Iris pigment epithelial cell (primary cell): ENCODE measurements at regions not wholly inside any gene's neighbourhood (a gene's known extent, or its start where the extent isn't known, plus 50 kb on each side); places are given as distances from the start of the nearest gene placed in this dataset.
"Not testable (repeated sequence)": the region's sequence is repeated elsewhere in the genome, so short reads cannot be mapped to it uniquely, and the experiment has no call there.

Experiments used
- DNase-seq: peaks from one replicate; pipeline ENCODE4 v3.0.0-alpha.2; 2011; ENCODE audit warnings: low read depth

DNA sequence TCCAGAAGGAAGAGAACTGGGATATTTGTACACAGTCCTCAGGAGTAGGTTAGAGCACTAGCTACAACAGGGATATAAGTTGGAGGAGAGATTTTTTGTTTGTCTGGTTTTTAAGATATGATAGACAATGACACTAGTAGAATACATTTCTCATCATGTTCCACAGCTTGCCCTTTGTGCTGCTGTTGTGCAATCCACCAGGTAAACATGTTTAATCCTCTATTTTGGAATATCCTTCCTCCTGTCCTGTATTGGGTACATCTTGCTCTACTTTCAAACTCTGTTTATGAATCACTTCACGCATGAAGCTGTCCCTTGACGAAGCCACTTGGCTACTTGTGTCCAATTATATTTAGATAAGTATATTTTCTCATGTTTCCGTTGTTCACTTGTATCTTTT lies 153.6 kb upstream of the TENT5A start:
- DNase-seq, result no peak

DNA sequence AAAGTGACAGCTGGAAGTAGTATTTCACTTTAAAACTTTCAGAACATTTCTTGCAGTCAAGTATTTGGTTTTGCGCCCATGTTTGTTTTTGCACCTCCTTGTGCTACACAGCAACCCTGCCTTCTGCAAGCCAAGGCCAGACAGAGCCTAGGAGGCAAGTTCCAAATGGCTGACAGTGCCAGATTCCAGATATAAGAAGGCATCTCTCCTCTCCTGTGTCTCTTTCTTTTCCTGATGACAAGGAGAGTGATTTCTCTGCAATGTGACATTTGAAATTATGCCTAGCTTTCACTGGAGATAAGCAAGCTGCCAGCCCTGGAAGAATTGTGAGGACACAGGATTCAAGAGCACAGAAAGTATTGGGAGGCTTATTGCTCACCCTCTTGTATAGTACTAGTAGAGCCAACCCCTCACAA lies 149.1 kb upstream of the TENT5A start:
- no peak for DNase-seq

DNA sequence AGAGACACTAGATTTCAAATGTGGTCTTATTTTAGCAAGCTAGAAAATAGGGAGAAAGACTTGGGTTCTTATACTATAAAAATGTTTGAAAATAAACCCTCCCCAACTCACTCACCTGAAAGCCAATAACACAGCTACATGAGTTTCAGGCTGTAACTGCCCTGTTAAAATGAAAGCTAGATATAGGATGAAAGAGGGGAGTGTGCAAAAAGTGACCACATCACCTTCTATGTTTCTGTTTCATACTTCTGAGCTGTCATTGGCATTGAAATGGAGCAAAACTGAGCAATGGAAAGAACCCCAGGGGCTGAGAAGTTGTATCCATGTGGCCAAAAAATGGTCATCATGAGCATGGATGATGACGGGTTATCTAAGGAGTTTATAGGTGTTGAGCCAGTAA lies 148.1 kb upstream of the TENT5A start:
- no peak for DNase-seq

DNA sequence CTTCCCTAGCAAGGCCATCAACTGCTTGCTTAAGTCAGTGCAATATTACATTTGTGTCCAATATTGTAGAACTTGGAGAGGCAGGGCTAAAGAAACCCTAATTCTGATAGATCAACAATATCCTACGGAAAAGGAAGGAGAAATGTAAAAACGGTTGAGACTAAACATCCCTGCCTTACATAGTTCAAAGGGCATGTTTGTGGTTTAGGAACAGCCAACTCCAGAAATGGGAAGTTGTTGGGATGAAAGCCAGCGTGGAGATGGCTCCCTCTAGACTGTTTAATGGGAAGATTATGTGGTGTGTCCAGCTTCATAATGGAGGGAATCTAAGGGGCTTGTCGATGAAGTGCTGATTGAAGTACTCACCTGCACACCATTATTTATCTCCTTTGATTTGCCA lies 145.3 kb upstream of the TENT5A start:
- DNase-seq, result no peak

DNA sequence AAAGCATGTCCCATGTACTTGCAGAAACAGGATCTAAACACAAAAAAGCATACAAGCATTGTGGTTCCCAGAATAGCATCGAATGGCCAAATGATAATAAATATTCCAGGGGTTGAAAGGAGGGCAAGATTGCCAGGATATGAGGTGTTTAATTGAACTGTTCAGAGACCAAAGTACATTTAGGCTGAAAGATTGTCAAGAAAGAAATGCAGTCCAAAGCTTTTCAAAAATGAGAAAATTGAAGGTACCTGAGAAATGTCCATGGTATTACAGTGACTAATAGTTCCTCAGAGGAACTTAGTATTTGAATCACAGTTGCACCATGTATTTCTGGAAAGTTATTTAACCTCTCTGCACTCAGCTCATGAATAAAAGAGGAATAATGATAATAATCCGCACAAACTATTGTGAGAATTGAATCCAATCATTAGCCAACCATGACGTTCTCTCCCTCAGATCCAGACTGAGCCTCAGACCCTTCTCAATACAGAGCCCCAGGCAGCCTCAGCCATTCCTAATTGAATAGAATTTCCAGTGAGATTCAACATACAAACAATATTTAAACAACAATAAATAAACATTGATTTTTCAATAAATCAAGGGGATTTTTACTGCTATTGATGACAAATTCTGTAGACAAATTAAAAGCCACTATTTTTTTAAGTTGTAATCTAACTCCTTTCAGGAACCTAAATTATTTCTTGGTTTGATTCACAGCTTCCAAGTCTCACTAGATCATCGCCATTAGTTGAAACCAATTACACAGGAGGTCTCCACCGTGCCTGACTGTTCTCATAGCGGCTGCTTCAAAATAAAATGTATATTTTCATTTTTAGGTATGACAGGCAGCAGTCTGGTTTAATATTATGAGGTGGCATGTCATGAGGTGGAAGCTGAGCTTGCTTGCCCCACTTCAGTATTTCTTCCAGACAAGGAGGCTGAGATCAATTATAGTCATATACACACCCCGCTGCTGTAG lies 144.3 kb upstream of the TENT5A start:
- DNase-seq, result peak; percentile 72

DNA sequence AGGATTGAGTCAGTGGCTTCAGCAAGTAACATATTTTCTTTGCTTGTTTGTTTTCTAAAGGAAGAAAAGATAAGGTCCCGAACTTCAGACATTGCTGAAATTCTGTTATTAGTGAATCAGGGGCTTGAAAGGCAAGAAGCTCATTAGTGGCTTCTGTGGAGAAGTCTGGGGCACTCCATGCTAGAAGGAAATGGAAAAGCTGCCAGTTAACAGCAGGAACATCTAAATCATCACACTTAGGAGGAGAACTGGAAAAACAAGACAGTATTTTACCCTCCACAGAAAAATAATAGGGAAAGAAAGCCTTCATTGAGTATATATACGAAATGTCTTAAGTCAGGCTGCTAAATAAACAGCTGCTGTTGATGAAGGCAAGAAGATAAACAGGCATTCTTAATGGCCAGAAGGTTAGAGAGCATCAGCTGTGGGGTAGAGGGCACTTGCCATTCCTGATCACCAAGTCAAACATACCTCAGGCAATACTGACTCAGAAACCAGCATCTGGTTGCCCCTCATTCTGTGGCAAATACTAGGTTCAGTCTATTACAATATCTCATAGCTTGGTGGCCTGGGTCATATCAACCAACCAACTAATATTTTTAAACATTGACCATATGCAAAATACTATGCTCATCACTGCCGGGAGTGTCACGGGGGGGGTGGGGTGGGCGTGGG lies 143.2 kb upstream of the TENT5A start:
- DNase-seq, result peak; percentile 95

DNA sequence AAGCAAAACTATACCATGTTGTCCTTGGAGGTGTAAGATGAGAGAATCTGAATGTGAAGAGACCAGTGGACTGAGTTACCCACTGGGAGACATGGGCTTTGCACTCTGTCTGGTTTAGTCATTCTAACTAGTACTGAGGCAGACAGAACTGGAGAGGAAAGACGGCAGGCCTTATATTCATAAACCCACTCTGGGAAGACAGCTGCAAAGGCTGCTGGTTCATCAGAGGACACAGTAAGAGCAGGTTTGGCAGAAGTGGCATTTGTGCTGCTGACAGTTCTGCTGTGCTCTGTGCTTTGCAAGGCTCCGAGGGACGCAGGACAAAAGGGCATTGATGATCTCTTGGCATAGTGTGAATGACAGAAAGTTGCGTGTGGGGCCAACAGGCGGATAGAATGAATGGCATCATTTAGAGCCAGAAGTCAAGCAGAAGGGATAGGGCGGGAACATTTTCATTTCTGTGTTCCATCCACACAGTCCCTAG lies 142.3 kb upstream of the TENT5A start:
- peak; percentile 57 for DNase-seq

DNA sequence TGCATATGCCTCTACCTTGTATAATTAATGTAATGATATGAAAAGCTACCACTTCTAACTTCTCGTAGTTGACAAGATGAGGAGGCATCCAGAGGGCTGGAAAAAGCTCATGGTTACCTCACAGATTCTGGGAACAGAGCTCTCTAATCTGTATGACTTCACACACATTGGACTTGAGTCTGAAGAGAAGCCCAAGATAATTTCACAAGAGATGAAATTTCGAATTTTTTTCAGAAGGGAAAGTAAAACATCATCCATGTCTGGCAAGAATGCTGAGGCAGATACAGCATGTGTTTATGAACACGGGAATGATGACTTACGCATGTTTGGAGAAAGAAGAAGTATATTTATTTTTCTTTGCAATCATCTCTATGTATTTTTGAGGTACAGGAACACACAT lies 141.8 kb upstream of the TENT5A start:
- DNase-seq, result peak; percentile 95

DNA sequence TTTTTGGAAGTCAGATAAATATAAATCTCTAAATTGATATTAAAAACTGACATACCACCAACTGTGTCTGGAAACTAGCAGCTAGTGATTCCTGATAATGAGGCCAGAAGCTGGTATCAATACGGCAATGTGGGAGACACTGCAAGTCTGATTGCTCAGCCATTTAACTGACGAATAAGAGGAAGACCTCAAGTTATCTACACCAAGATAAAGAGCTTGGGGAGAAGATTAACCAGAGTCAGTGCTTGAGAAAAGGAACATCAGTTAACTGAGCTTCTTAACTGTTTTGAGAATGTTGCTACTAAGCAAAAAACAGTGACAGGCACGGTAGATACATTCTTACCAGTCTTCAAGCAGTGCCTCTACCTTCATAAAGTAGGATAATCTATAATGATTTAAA lies 140.4 kb upstream of the TENT5A start:
- DNase-seq, result no peak

DNA sequence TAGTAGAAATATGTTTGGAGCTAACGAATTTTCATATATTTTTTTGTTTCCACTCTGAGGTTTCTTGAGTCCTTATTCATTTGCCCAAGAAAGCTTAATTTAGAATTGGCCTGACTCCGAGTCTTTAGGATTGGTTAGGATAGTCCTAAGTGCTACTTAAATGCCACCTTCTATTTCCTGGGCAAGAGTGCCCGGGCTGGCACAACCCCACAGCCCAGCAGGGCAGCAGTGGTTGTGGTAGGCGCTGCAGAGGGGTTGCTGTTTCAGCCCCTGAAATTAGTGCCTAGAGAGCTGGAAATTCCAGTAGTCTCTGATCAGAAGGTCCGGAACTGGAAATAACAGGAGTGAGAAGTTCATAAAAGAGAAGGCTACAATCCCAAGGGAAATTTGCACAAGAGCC lies 139.4 kb upstream of the TENT5A start:
- no peak for DNase-seq

DNA sequence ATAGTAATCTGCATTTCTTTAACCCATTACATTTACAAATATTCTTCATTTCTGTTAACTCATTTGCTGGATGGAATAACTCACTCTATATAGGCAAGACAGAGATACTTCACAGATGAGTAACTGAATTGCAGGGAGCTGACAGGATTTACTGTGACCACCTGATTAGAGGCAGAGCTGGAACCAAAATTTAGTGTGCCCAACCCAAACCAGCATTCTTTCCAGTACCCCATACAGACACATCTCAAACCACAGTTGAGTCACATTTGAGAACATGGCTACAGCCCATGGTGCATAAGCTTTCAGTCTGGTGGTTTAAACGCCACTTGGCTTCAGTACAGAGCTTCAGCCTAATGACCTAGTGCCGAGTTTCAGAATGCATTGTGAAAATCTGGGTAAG lies 138.4 kb upstream of the TENT5A start:
- DNase-seq, result peak; percentile 89

DNA sequence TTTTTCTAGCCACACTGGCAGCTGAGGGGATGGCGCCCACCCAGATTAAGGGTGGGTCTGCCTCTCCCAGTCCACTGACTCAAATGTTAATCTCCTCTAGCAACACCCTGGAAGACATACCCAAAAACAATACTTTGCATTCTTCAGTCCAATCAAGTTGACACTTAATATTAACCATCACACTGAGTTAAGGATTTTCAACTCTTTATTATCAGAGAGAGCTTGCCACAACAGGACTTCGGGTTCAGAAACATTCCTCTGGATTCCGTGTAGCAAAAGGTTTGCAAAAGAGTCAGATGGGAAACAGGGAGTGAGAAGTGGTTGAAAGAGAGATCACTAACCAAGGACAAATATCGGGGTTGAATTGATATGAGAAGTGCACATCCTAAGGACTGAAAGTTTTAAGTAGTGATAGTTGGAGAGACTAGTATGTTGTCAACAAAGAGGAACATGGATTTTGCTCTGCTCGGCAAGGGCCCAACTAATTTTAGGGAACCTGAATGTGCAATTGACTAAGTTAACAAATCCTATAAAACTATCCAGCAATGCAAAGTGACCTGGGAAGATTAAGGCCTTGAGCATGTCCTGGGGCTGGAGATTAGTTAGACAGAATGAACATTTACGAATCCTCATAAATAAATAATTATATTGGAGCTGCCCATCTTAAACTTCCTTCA lies 137.0 kb upstream of the TENT5A start:
- DNase-seq, result no peak

DNA sequence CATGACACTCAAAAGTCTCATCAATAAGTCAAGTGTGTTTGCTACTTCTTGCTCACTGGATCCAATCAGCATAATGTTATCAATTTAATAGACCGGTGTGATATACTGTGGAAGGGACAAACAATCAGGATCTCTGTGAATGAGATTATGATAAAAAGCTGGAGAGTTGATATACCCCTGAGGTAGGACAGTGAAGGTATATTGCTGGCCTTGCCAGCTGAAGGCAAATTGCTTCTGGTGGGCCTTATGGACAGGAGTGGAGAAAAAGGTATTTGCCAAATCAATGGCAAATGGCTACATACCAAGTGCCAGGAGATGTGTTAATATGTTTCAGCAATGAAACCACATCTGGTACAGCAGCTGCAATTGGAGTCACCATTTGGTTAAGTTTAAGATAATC lies 134.4 kb upstream of the TENT5A start:
- DNase-seq, result not testable (repeated sequence)

DNA sequence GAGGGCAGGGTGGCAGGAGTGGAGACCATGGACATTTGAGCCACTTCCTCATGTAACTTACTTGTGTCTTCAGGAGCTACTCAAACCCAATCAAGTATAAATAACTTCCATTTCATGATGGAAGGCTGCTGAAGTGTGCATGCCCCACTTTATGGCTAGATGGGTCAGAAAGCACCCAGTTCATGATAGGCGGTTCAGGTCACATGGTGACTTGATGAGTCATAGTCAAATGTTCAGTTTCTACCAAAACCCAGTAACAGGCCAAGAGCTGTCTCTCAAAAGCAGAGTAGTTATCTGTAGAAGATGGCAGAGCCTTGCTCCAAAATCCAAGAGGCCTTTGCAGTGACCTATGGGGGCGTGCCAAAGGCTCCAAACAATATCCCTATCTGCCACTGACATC lies 133.7 kb upstream of the TENT5A start:
- DNase-seq, result no peak

DNA sequence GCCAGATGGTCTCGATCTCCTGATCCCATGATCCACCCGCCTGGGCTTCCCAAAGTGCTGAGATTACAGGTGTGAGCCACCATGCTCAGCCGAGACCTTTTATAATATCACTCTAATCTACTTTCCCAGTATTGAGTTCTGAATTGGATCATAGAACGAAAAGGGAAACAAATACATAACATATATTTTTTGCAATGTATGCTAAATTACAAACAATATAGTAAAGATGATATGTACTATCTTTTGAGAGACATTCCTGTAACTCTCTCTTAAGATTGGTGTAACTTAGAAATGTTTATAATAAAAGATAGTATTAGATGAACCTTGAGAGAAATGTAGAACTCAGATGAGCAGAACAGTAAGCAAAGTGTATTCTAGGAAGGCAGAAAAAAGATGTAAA lies 129.2 kb upstream of the TENT5A start:
- DNase-seq, result no peak

DNA sequence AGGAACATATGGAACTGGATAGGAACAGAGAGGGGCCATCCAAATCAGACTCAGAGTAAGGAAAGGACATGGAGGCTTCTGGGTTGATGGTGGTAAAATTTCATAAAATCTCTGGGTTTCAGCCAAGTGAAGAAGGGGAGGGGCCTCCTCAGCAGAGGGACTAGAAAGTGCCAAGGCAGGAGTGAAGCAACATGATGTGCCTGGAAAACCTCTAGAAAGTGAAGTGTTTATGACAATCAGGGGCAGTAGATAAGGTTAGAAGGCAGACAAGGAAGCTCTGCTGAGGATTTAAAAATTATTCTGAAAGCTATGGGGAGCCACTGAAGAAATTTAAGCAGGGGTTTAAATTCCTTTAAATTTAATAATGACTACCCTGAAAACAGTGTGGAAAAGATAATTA lies 126.0 kb upstream of the TENT5A start:
- no peak for DNase-seq

DNA sequence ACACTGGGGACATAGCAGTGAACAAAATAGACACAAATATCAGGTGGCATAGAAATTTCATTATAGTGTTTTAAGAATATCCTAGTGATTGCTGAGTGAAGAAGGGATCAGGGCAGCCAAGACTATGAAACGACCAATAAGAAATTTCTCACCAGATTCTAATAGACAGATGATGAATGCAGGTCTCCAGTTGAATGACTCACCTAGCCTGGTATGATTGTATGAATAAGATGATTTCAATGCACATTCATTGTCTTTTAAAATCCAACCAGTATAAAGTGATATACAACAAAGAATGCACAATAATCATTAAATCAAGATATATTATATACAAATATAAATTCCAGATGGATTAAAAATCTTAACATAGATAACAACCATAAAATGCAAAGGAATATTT lies 124.5 kb upstream of the TENT5A start:
- DNase-seq, result no peak

DNA sequence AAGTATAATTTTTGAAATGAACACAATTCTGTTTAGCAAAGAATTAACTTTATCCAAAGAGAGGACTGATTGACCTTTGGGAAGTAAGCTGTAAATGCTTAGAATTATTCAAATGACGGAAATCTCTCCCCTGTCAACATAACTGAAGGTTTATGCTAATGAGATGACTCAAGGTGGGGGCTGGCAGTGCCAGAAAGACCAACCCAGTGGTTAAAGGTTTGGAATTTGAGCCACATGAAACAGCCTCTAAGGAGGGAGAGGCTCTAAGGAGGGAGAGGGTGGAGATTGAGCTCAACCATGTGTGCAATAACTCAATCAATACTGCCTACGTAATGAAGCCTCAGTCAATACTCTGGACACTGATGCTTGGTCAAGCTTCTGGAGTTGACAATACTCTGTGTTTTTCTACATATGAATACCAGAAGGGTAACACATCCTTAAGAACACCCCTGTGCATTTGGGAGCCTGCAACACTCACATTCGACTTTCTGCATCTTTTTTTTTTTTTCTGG lies 123.4 kb upstream of the TENT5A start:
- DNase-seq, result no peak

DNA sequence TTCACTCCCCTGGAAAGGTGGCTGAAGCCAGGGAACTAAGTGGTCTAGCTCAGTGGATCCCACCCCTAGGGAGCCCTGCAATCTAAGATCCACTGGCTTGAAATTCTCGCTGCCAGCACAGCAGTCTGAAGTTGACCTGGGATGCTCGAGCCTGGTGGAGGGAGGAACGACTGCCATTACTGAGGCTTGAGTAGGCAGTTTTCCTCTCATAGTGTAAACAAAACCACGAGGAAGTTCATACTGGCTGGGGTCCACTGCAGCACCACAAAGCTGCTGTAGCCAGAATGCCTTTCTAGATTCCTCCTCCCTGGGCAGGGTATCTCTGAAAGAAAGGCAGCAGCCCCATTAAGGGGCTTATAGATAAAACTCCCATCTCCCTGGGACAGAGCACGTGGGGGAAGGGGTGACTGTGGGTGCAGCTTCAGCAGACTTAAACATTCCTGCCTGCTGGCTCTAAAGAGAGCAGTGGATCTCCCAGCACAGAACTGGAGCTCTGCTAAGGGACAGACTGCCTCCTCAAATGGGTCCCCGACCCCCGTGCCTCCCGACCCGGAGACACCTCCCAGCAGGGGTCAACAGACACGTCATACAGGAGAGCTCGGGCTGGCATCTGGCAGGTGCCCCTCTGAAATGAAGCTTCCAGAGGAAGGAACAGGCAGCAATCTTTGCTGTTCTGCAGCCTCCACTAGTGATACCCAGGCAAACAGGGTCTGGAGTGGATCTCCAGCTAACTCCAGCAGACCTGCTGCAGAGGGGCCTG lies 117.4 kb upstream of the TENT5A start:
- DNase-seq, result peak; percentile 21

DNA sequence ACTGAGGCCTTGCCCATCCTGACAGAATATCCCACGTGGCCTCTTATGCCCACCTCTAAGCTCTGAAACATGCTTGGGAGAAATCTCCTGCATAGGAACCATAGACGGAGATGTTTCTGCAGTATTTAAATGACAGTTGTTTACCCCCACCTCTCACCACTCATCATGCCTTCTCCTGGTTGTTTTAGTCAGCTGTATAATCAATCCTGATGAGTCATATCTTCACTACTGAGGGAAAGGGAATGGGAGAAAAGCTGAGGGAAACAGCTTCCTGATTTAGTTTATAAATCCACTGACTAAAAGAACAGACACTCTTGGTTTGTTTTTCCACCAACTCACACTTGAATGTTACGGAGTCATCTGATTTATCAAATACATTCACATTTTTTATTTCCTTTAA lies 113.2 kb upstream of the TENT5A start:
- DNase-seq, result peak; percentile 68

DNA sequence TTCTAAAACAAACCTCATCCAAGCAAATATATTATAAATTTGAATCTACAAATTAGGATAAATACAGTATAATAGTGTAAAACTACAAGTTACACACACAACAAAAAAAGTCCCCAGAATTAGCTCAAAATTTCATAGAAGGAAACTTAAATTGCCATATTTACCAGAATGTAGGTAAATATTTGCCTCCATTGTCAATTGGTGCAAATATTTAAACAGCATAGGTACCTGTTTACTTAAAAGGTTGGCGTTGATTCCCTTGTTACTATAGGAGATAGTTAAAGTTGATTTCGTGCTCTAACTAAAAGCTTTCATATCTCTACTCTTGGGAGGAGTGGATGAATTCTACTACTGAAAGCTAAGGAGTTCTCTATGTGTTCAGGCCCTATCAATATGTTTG lies 111.6 kb upstream of the TENT5A start:
- no peak for DNase-seq

DNA sequence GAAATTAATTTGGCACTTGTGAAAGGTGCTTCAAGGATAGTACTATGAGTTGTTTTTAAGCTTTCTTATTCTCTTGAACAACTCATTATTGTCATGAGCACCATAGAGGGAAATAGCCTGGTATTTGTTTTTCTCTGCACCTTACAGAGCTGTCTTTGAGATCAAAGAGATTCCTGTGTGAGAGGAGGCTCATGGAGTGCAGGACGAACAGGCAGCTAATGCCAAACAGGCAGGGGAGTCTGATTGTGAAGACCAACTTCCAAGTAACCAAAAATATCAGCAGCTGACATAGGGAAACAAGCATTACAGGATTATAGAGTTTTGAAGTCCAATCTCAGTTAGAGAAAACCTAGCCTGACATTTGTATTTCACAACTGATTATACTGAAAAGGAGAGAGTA lies 110.6 kb upstream of the TENT5A start:
- DNase-seq, result no peak
